ENCODE measurements at regions not wholly inside any gene's neighbourhood (a gene's known extent, or its start where the extent isn't known, plus 50 kb on each side); places are given as distances from the start of the nearest gene placed in this dataset.

- TF ChIP-seq, protein P1, sequence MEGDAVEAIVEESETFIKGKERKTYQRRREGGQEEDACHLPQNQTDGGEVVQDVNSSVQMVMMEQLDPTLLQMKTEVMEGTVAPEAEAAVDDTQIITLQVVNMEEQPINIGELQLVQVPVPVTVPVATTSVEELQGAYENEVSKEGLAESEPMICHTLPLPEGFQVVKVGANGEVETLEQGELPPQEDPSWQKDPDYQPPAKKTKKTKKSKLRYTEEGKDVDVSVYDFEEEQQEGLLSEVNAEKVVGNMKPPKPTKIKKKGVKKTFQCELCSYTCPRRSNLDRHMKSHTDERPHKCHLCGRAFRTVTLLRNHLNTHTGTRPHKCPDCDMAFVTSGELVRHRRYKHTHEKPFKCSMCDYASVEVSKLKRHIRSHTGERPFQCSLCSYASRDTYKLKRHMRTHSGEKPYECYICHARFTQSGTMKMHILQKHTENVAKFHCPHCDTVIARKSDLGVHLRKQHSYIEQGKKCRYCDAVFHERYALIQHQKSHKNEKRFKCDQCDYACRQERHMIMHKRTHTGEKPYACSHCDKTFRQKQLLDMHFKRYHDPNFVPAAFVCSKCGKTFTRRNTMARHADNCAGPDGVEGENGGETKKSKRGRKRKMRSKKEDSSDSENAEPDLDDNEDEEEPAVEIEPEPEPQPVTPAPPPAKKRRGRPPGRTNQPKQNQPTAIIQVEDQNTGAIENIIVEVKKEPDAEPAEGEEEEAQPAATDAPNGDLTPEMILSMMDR (IDR thresholded peaks at IDR 0.05): no peak
- TF ChIP-seq POLR2A (IDR thresholded peaks at IDR 0.05): no peak
These were observed 109.9 kb upstream of the MEIS1 start for GRCh38 chr2:66324909-66325528.
